OCI-LY1 (cell line): ENCODE measurements at regions not wholly inside any gene's neighbourhood (a gene's known extent, or its start where the extent isn't known, plus 50 kb on each side); places are given as distances from the start of the nearest gene placed in this dataset.
"Not testable (repeated sequence)": the region's sequence is repeated elsewhere in the genome, so short reads cannot be mapped to it uniquely, and the experiment has no call there.

Experiments used
- H2AFZ ChIP-seq: fragments of 200-600 bp; sonication (generic), shearing (Covaris generic); 2 replicates; pipeline ENCODE4 v1.6.0; 2014; ENCODE audit warnings: antibody characterized with exemption, mild to moderate bottlenecking, low read length
- H3F3A ChIP-seq: fragments of 200-600 bp; sonication (generic), shearing (Covaris generic); 2 replicates; pipeline ENCODE4 v1.6.0; 2014; ENCODE audit warnings: mild to moderate bottlenecking, antibody characterized with exemption, low read length, moderate library complexity; ENCODE audit not compliant: insufficient read depth
- H3K27ac ChIP-seq: fragments of 200-600 bp; sonication (generic); 2 replicates; pipeline ENCODE4 v1.5.1; 2014; ENCODE audit warnings: low read length, mixed run types, mild to moderate bottlenecking, low read depth; ENCODE audit not compliant: poor library complexity, severe bottlenecking
- H3K27me3 ChIP-seq: fragments of 200-600 bp; sonication (generic); 2 replicates; pipeline ENCODE4 v1.6.0; 2014; ENCODE audit warnings: antibody characterized with exemption, mild to moderate bottlenecking, low read length, moderate library complexity; ENCODE audit not compliant: insufficient read depth
- H3K36me3 ChIP-seq: fragments of 200-600 bp; sonication (generic); 2 replicates; pipeline ENCODE4 v1.6.1; 2014; ENCODE audit warnings: mild to moderate bottlenecking, antibody characterized with exemption, low read length, moderate library complexity, mixed read lengths; ENCODE audit not compliant: insufficient read depth
- H3K4me1 ChIP-seq: fragments of 200-600 bp; sonication (generic); 2 replicates; pipeline ENCODE4 v1.5.1; 2014; ENCODE audit warnings: mild to moderate bottlenecking, low read length, moderate library complexity; ENCODE audit not compliant: insufficient read depth, severe bottlenecking
- H3K4me2 ChIP-seq: fragments of 200-600 bp; sonication (generic), shearing (Covaris generic); 2 replicates; pipeline ENCODE4 v1.6.1; 2014; ENCODE audit warnings: low read length
- H3K4me3 ChIP-seq: fragments of 200-600 bp; sonication (generic); 2 replicates; pipeline ENCODE4 v1.5.1; 2014; ENCODE audit warnings: low read length, low read depth, mild to moderate bottlenecking, mixed read lengths; ENCODE audit not compliant: poor library complexity, severe bottlenecking
- H3K79me2 ChIP-seq: fragments of 200-600 bp; shearing (Covaris generic); 2 replicates; pipeline ENCODE4 v1.6.1; 2016; ENCODE audit warnings: mixed run types, low read length, mixed read lengths; ENCODE audit not compliant: insufficient read depth
- H3K9ac ChIP-seq: fragments of 200-600 bp; sonication (generic), shearing (Covaris generic); 2 replicates; pipeline ENCODE4 v1.6.1; 2014; ENCODE audit warnings: mild to moderate bottlenecking, low read length, mixed read lengths
- H3K9me2 ChIP-seq: fragments of 200-600 bp; sonication (generic), shearing (Covaris generic); 2 replicates; pipeline ENCODE4 v1.6.1; 2014; ENCODE audit warnings: low read depth, mild to moderate bottlenecking, low read length, mixed read lengths
- H3K9me3 ChIP-seq: fragments of 200-600 bp; shearing (Covaris generic); 2 replicates; pipeline ENCODE4 v1.6.1; 2014; ENCODE audit warnings: low read length, mixed read lengths
- H4K20me1 ChIP-seq: fragments of 200-600 bp; sonication (generic), shearing (Covaris generic); 2 replicates; pipeline ENCODE4 v1.6.0; 2016; ENCODE audit warnings: mild to moderate bottlenecking, low read length; ENCODE audit not compliant: insufficient read depth
- EZH2 ChIP-seq: fragments of 200-600 bp; sonication (generic), shearing (Covaris generic); IDR thresholded peaks from 2 replicates; pipeline ENCODE4 v1.8.0; 2017; ENCODE audit warnings: borderline replicate concordance, mixed run types, mild to moderate bottlenecking, antibody characterized with exemption, low read length, moderate library complexity, mixed read lengths
- TF ChIP-seq, protein P1 (sequence below): fragments of 200-600 bp; sonication (generic), shearing (Covaris generic); IDR thresholded peaks from 2 replicates; pipeline ENCODE4 v1.5.1; 2017; ENCODE audit warnings: mild to moderate bottlenecking, antibody characterized with exemption, low read length, moderate library complexity, mixed read lengths

DNA sequence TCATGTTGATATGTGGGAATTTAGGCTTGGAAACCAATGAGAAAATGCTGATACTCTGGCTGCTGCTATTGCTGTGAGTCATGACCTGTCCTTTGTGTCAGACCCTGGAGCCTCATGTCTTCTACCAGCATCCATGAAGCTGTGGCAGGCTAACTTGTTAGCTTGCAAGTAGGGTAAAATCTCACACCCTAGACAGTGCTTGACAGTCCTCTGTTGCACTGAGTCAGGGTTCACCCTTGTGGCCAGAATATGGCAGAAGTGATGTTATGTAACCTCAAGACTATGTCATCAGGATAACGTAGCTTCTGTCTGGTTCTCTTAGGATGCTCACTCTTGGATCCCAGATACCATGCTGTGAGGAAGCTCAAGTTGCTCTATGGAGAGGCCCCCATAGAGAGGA is 110.8 kb downstream of the LHX2 start:
- TF ChIP-seq EZH2, result no peak
- TF ChIP-seq, protein P1, sequence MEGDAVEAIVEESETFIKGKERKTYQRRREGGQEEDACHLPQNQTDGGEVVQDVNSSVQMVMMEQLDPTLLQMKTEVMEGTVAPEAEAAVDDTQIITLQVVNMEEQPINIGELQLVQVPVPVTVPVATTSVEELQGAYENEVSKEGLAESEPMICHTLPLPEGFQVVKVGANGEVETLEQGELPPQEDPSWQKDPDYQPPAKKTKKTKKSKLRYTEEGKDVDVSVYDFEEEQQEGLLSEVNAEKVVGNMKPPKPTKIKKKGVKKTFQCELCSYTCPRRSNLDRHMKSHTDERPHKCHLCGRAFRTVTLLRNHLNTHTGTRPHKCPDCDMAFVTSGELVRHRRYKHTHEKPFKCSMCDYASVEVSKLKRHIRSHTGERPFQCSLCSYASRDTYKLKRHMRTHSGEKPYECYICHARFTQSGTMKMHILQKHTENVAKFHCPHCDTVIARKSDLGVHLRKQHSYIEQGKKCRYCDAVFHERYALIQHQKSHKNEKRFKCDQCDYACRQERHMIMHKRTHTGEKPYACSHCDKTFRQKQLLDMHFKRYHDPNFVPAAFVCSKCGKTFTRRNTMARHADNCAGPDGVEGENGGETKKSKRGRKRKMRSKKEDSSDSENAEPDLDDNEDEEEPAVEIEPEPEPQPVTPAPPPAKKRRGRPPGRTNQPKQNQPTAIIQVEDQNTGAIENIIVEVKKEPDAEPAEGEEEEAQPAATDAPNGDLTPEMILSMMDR, result no peak
- Histone ChIP-seq H4K20me1 (no peaks in the 10 kb centered on the region), H3K36me3 (no peaks in the 10 kb centered on the region), H3K4me3 (no peak overlapping the region), H3F3A (no peaks in the 10 kb centered on the region), H3K4me2 (no peak overlapping the region), H3K9me2 (no peaks in the 10 kb centered on the region), H3K27me3 (no peaks in the 10 kb centered on the region), H3K9ac (no peak overlapping the region), H3K4me1 (no peaks in the 10 kb centered on the region), H3K9me3 (no peaks in the 10 kb centered on the region), H3K79me2 (no peaks in the 10 kb centered on the region), H2AFZ (no peak overlapping the region), H3K27ac (no peak overlapping the region)

DNA sequence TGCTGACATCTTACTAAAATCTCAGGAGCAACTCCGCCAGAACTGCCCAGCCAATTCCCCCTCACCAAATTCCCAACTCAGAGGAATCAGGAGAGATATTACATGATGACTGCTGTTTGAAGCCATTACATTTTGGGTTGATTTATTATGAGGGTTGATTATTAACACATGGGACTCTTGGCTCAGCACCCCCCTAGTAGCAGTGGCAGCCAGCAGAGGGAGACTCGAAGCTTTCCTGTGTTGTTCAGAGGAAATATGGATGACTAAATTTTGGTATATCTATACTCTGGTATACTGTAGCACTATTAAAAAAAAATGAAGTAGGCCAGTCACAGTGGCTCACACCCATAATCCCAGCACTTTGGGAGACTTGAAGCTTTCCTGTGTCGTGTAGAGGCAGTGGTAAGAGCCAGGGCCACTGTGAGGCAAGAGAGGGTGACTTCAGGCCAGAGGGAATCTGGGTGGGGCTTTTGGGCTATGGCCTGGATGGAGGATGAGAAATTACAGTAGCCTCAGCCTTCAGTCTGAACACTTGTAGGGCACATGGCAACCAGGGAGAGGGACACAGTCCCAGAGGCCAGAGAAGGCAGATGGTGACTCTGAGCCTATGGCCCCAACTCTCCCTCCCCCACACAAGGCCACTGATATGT is 111.4 kb downstream of the LHX2 start:
- Histone ChIP-seq H3K9me2 (no peaks in the 10 kb centered on the region), H3K4me3 (no peak overlapping the region), H3K27ac (no peak overlapping the region), H3K36me3 (no peaks in the 10 kb centered on the region), H2AFZ (no peak overlapping the region), H3K27me3 (no peaks in the 10 kb centered on the region), H3K9me3 (no peaks in the 10 kb centered on the region), H3K4me2 (no peak overlapping the region), H3K4me1 (no peaks in the 10 kb centered on the region), H3F3A (no peaks in the 10 kb centered on the region), H3K79me2 (no peaks in the 10 kb centered on the region), H3K9ac (no peak overlapping the region), H4K20me1 (no peaks in the 10 kb centered on the region)
- TF ChIP-seq, protein P1, result peak; percentile 40; the same call in 1 of the 2 replicates
- no peak for TF ChIP-seq EZH2

DNA sequence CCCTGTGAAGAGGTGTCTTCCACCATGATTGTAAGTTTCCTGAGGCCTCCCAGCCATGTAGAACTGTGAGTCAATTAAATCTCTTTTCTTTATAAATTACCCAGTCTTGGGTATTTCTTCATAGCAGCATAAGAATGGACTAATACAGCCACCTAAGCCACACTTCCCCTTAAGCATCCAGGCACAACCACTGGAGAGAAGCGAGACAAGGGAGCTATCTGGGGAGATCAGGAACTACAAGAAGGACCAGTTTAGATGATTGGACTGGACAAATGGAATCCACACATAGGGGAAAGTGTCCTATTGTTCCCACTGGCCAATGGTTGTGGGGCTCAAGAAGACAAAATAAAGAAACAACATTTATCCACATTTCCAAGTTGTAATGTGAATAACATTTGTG is 112.1 kb downstream of the LHX2 start:
- not testable (repeated sequence) for H3F3A ChIP-seq, H3K9me2 ChIP-seq, H3K27me3 ChIP-seq, H3K4me2 ChIP-seq, H4K20me1 ChIP-seq, H3K27ac ChIP-seq, H3K79me2 ChIP-seq, H2AFZ ChIP-seq, H3K4me3 ChIP-seq, H3K36me3 ChIP-seq, H3K9me3 ChIP-seq, H3K4me1 ChIP-seq, H3K9ac ChIP-seq
